GM18951 (cell line): ENCODE measurements at regions not wholly inside any gene's neighbourhood (a gene's known extent, or its start where the extent isn't known, plus 50 kb on each side); places are given as distances from the start of the nearest gene placed in this dataset.
"Not testable (repeated sequence)": the region's sequence is repeated elsewhere in the genome, so short reads cannot be mapped to it uniquely, and the experiment has no call there.

ENCODE experiments used
- POLR2A ChIP-seq: IDR thresholded peaks from 4 replicates; pipeline ENCODE4 v1.6.1; 2011; ENCODE audit warnings: mild to moderate bottlenecking; ENCODE audit not compliant: insufficient read length, insufficient read depth; ENCODE audit errors: extremely low read depth
- in situ Hi-C: fragments of 300-500 bp; cut with MboI; formaldehyde crosslinking; loops from one replicate; pipeline ENCODE4 v1.12.0; 2022; ENCODE audit warnings: low sequenced_read_pairs, mixed read lengths, inconsistent platforms; ENCODE audit not compliant: unreplicated experiment

- TF ChIP-seq POLR2A = no peak
- in situ Hi-C loops = no loop called here
Measured at GRCh38 chr4:145279122-145279960, 99.0 kb upstream of the OTUD4 start.

- no peak for TF ChIP-seq POLR2A
- in situ Hi-C loops = no loop called here
Measured at GRCh38 chr4:145278341-145279121, 98.1 kb upstream of the OTUD4 start.

GRCh38 chr4:145277011-145277410 is 96.6 kb upstream of the OTUD4 start:
- in situ Hi-C loops = no loop called here
- TF ChIP-seq POLR2A = no peak

- no peak for TF ChIP-seq POLR2A
- in situ Hi-C loops = no loop called here
Measured at GRCh38 chr4:145276050-145276449, 95.7 kb upstream of the OTUD4 start.

GRCh38 chr4:145271194-145271593 is 90.8 kb upstream of the OTUD4 start:
- in situ Hi-C loops = no loop called here
- TF ChIP-seq POLR2A = no peak

- in situ Hi-C loops = no loop called here
- TF ChIP-seq POLR2A = no peak
Measured at GRCh38 chr4:145266881-145267280, 86.5 kb upstream of the OTUD4 start.

GRCh38 chr4:145260091-145260490 is 79.7 kb upstream of the OTUD4 start:
- no peak for TF ChIP-seq POLR2A
- in situ Hi-C loops = no loop called here

- in situ Hi-C loops = not testable (repeated sequence)
Measured at GRCh38 chr4:145255311-145255710, 74.9 kb upstream of the OTUD4 start.

- no peak for TF ChIP-seq POLR2A
- in situ Hi-C loops = no loop called here
Measured at GRCh38 chr4:145252190-145252589, 71.8 kb upstream of the OTUD4 start.

GRCh38 chr4:145251391-145251790 is 71.0 kb upstream of the OTUD4 start:
- TF ChIP-seq POLR2A = no peak
- in situ Hi-C loops = no loop called here

- in situ Hi-C loops = loop anchor here (25.0 kb wide), 1 partner anchor 313 kb away; no protein-coding TSS in a partner anchor
- TF ChIP-seq POLR2A = no peak
Measured at GRCh38 chr4:145248971-145249370, 68.6 kb upstream of the OTUD4 start.

GRCh38 chr4:145248502-145248901 is 68.1 kb upstream of the OTUD4 start:
- no peak for TF ChIP-seq POLR2A
- in situ Hi-C loops = loop anchor here (25.0 kb wide), 1 partner anchor 314 kb away; no protein-coding TSS in a partner anchor

GRCh38 chr4:145234091-145234706 is 53.8 kb upstream of the OTUD4 start:
- no peak for TF ChIP-seq POLR2A
- in situ Hi-C loops = loop anchor here (25.0 kb wide), 1 partner anchor 328 kb away; no protein-coding TSS in a partner anchor
